Posterior vena cava (tissue), 2 donors: ENCODE measurements at regions not wholly inside any gene's neighbourhood (a gene's known extent, or its start where the extent isn't known, plus 50 kb on each side); places are given as distances from the start of the nearest gene placed in this dataset.

Experiments used
- DNase-seq: peaks from one replicate; pipeline ENCODE4 v3.0.0-alpha.2; 2020; ENCODE audit warnings: low spot score
- intact Hi-C, 2 donors: fragments of 100-400 bp; cut with DNase I; formaldehyde crosslinking; loops; one replicate each; pipeline versions ENCODE4 v1.14.1 to v1.14.2; 2022 to 2023
- donor health status: DM: yes; HTN: yes; CAD: no.
- donor health status: DM: yes; HTN: yes; CAD: no.

GRCh38 chr9:108484468-108484867 is 371.3 kb downstream of the ACTL7B start:
- DNase-seq, result no peak
- intact Hi-C loops, result no loop called here

GRCh38 chr9:108483676-108484075 is 372.1 kb downstream of the ACTL7B start:
- intact Hi-C loops, result no loop called here
- no peak for DNase-seq

- intact Hi-C loops, result no loop called here
- no peak for DNase-seq
Observed at GRCh38 chr9:108479989-108480652, 375.7 kb downstream of the ACTL7B start.

- no peak for DNase-seq
- intact Hi-C loops, result no loop called here
Observed at GRCh38 chr9:108478431-108479332, 377.1 kb downstream of the ACTL7B start.

GRCh38 chr9:108477529-108478006 is 378.2 kb downstream of the ACTL7B start:
- intact Hi-C loops, result no loop called here
- no peak for DNase-seq

- no peak for DNase-seq
- intact Hi-C loops, result no loop called here
Observed at GRCh38 chr9:108476574-108476973, 379.2 kb downstream of the ACTL7B start.

- intact Hi-C loops, result loop anchor here in 1 of 2 donors (2.0 kb wide), 1 partner anchor 31 kb away; no protein-coding TSS in a partner anchor
- DNase-seq, result no peak
Observed at GRCh38 chr9:108475813-108476212, 380.0 kb downstream of the ACTL7B start.

GRCh38 chr9:108474356-108474755 is 381.4 kb downstream of the ACTL7B start:
- intact Hi-C loops, result loop anchor here in 1 of 2 donors (2.0 kb wide), 1 partner anchor 30 kb away; no protein-coding TSS in a partner anchor

GRCh38 chr9:108473209-108474112 is 382.3 kb downstream of the ACTL7B start:
- DNase-seq, result no peak
- intact Hi-C loops, result loop anchor here in 1 of 2 donors (2.0 kb wide), 1 partner anchor 29 kb away; no protein-coding TSS in a partner anchor

More at GRCh38 chr9:108474356-108474755, 381.4 kb downstream of the ACTL7B start:
- no peak for DNase-seq

GRCh38 chr9:108469654-108470053 is 386.1 kb downstream of the ACTL7B start:
- DNase-seq, result no peak
- intact Hi-C loops, result no loop called here

GRCh38 chr9:108468364-108468763 is 387.4 kb downstream of the ACTL7B start:
- intact Hi-C loops, result no loop called here
- DNase-seq, result no peak

- DNase-seq, result no peak
- intact Hi-C loops, result no loop called here
Observed at GRCh38 chr9:108467653-108468324, 388.0 kb downstream of the ACTL7B start.

- DNase-seq, result no peak
- intact Hi-C loops, result no loop called here
Observed at GRCh38 chr9:108467161-108467560, 388.6 kb downstream of the ACTL7B start.

- intact Hi-C loops, result no loop called here
- no peak for DNase-seq
Observed at GRCh38 chr9:108466304-108466703, 389.5 kb downstream of the ACTL7B start.

- intact Hi-C loops, result no loop called here
- no peak for DNase-seq
Observed at GRCh38 chr9:108463932-108464606, 391.7 kb downstream of the ACTL7B start.

- intact Hi-C loops, result no loop called here
- no peak for DNase-seq
Observed at GRCh38 chr9:108456903-108457302, 398.9 kb downstream of the ACTL7B start.

- intact Hi-C loops, result loop anchor here in 1 of 2 donors (2.0 to 10.0 kb wide), 2 partner anchors 29 to 711 kb away; no protein-coding TSS in a partner anchor
- no peak for DNase-seq
Observed at GRCh38 chr9:108445431-108446071, 410.2 kb downstream of the ACTL7B start.
